Inferior parietal cortex (tissue), 1 donor: ENCODE measurements at regions not wholly inside any gene's neighbourhood (a gene's known extent, or its start where the extent isn't known, plus 50 kb on each side); places are given as distances from the start of the nearest gene placed in this dataset.
A peak's percentile ranks its signal among the peaks of the same experiment; 100 is the strongest.

Source experiments
- DNase-seq: peaks from one replicate; pipeline ENCODE4 v3.0.0-alpha.2; 2016; ENCODE audit errors: extremely low spot score

DNA sequence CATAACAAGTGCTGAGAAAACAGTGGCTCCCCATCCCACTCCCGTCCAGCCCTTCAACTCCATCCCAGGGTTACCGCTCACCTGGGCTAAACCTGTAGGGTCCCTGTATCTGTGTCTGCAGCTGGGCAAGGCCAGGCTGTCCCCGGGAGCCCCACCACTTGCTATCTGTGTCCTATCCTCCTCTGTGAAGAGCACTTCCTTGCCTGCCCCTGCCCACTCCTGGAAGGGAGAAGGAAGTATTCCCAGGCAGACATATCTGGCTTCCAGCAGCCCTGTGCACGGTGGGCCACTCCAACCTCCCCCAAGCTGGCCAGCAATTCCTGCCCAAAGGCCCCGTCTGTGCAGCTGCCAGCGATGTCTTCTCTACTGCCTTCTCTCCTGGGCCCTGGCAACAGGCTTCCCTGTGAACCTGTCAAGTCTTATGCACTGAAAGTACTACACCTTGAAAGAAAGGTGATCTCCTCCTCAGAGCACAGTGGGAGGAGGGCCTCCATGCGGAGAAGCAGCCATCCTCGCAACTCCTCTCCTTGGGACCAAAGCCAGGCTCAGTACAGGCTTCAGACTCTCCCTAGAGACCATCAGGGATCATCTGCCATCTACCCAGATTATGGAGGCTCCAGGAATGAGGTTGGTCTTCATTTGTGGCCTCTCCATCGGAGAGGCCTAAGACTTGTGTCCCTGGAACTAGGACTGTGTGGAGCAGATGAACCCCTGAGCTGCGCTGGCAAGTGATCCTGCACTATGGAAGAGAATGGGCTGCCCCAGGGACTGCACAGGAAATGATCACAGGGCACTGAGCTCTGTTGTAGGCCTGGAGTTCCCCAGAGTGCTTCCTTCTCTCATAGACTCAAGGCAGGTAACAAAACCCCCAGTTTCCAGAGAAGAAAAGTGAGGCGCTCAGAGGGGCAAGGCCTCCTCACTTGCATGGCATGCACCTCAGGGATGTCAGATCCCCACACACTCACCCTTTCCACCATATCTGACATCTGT lies 663.6 kb downstream of the BCL11B start:
- no peak for DNase-seq

DNA sequence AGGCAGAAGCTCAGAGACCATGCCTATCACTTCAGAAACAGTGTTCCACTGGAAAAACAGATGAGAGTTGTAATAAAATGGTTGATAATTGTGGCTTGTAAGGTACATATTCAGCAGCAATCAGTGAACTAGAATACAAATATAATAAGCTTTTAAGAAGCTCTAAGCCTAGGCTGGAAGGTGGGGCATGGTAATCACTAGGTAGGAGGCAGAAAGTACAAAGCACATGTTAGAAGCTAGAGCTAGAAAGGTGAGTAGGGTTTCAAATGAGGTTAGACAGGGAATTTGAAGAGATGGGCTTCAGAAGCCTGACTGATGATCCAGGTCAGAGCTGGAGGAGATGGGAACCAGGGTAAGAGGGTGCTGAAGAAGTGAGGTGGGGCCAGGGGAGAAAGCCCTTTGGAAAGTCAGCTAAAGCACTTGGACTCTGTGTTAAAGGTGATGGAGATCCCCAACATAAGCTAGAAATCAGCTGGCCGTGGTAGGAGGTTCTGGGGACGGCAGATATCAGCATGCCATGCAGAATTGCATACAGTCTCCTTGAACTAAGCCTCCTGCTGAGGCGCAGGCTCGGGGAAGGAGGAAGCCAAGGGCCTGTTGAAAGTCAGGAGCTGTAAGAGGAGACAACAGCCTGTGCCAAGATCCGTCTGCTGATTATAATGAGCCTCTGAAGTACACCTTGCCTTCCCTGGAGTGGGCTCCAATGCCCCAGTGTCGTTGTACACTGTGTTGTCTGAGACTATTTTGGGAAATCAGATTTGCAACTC lies 659.4 kb downstream of the BCL11B start:
- DNase-seq: no peak

GRCh38 chr14:98614741-98615140 lies 657.3 kb downstream of the BCL11B start:
- DNase-seq: no peak

- DNase-seq: no peak
Observed at GRCh38 chr14:98622208-98623051, 649.6 kb downstream of the BCL11B start.

DNA sequence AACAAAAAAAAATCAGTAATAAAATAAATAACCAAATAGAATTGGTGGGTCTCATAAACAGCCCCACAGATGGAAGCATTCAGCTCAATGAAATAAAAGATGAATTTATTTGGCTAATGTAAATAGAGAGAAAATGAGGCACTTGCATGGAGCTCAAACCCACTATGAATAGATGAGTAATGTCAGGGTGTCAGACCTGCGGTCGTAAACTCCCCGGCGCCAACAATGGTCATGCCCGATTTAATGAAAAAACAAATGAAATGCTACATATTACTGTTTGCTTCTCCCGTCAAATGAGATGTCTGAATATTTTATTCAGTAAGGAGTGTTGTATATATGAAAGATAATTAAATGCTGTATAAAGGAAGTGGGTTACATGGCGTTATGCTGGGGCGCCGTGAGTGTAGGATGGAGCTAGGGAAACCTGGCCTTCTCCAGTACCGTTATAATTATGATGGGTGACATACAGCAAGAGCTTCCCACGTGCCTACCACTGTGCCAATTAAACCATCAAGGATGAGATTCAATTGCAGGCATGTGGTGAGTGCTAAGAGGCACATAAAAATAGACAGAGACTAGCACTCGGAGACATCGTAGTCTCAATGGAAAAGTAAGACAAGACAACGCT lies 648.1 kb downstream of the BCL11B start:
- DNase-seq: no peak

GRCh38 chr14:98633380-98633779 lies 638.6 kb downstream of the BCL11B start:
- peak; percentile 84 for DNase-seq

GRCh38 chr14:98634043-98634820 lies 637.8 kb downstream of the BCL11B start:
- no peak for DNase-seq

DNA sequence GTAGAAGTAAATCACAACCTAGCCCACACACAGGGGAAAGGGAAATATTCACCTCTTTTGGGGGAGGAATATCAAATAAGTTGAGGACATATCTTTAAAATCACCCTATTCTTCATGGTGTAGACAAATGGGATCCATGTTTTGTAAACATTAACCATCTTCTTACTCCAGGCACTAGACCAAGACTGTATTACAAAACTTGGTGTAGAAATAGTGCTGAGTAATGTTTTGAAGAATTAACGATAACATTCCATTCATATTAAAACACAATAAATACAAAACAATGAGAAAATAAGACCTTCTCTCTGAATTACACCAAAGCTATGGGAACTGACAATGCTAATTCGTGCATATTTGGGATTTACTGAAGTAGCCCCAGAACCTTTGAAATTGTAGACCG lies 633.6 kb downstream of the BCL11B start:
- DNase-seq: no peak

DNA sequence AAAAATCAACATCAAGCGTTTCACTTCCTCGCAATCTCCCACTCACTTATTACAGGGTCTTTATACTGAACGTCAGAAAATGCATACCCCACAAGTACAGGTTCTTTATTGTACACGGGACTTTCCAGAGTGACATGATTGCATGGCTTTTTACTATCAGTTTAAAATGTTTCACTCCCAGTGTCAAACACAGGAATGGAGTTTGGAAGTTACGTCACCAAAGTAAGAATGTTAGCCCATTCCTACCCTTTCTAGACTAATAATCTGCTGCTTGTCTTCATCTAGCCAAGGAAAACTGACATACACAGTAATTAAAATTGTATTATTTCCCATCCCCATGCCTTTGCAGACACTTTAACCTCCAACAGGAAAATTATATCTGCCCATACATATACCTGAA lies 624.2 kb downstream of the BCL11B start:
- no peak for DNase-seq

DNA sequence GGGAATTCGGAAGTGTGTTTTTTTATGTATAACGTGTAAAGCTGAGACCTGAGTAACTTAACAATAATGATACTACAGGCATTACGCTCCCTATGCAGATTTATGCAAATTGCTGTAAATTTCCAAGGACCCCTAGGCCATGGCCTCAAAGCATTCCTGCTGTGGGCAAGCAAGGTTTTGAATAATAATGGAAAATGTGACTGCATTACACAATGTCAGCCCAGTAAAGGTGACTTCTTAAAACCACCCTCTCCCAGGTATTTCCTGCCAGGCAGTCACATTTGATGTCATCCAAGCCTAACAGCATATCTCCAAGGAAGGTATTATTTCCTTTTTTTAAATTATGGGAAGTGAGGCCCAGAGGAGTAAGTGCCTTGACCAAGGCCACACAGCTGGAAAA lies 621.0 kb downstream of the BCL11B start:
- no peak for DNase-seq

DNA sequence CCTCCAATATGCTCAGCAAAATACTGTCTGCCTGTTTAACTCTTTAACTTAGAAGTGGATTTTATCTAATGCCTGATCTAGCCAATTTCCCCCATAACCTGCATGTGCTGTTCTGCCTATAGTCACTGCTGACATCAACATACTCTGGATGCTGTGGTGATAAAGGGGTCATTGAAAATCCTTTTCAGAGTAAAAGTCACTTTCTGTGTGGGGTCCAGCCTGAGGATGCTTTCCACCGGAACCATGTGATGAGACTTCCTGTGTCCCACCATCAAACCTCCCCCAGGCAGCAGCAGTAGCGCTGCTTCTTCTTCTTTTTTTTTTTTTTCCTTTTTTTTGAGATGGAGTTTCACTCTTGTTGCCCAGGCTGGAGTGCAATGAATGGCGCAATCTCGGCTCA lies 607.0 kb downstream of the BCL11B start:
- no peak for DNase-seq

DNA sequence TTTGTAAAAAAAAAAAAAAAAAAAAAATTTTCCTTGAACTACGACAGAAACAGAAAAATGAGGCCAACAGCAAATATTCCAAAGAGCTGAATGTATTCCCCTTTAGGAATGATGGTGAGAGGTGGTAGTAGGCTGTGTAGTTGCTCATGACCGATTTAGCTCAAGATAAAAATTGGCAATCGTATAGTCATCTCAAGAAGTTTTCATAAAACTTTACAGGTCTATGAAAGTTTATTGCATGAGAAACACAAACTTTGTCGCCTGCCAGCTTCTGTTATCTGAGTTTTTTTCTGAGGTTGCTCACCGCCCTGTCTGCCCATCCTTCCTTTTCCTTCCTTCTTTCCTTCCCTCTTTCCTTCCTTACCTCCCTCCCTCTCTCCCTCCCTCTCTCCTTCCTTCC lies 605.5 kb downstream of the BCL11B start:
- no peak for DNase-seq

DNA sequence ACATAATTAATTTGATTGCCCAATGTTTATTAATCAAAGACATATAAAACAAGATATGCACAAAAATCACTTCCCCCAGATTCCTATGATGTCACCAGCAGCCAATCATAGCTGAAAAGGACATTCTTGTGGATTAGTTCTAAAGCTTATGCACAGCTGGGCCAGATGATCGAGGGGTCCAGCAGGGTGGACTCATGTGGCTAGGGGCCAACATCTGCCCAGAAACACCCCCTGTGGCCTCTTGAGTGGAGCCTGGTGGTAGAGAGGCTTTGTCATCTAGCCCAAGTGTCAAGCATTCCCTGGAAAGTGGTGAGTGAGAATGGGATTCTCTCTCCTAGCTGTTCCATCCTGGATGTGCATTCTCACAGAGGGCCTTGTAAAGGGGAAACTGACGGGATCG lies 590.0 kb downstream of the BCL11B start:
- no peak for DNase-seq

- no peak for DNase-seq
Observed at GRCh38 chr14:98682726-98683125, 589.3 kb downstream of the BCL11B start.

GRCh38 chr14:98684468-98684867 lies 587.5 kb downstream of the BCL11B start:
- DNase-seq: no peak

DNA sequence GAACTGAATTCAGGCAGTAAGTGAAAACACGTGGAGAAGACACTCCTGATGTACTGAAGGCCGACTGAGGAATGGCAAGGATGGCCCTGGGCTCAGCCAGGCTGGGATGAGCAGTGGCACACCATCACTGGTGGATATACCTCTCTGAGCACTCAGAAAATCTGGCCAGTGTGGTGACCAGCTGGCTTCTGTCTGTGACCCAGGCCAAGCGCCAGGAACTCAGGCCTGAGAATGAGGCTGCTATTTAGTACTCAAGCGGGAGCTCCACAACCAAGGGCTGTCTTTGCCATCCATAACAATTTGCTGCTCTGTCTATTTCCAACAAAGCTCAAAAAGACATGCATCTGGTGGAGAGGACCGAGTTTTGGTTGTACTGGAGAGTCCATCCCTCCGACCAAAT lies 586.3 kb downstream of the BCL11B start:
- DNase-seq: no peak

DNA sequence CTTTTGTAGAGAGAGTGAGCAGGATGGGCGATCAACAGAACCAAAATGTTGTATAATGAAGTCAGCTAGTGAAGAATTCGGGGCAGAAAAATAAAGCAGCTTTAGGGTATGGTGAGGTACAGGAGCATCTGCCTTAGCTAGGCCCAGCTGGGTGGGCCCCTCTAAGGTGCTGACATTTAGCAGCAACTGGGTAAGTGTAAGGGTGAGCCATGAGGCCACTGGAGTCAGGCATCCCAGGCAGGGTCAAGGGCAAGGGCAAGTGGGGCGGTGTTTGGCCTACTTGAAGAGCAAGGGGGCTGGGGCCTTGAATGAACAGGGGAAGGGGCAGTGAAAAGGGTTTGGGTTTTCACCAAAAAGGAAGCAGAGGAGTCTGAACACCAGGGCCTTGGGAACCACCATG lies 583.6 kb downstream of the BCL11B start:
- no peak for DNase-seq

DNA sequence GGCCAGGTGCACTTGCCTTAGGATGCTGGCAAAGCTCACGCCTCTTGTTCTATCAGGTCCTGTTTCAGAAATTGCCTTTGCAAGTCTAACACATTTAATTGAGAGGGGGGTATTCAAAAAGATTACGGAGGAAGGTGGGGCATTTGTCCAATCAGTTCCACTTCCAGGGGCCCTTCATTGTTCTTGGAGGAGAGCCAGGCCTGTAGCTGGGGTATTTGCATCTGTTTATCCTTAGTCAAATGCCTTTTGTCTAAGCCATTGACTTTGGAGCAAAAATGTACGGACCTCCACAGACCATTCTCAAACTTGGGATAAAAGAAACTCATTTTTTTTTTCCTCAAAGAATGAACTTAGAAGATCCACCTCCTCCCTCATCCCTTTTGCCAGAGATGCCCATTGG lies 582.0 kb downstream of the BCL11B start:
- DNase-seq: no peak

DNA sequence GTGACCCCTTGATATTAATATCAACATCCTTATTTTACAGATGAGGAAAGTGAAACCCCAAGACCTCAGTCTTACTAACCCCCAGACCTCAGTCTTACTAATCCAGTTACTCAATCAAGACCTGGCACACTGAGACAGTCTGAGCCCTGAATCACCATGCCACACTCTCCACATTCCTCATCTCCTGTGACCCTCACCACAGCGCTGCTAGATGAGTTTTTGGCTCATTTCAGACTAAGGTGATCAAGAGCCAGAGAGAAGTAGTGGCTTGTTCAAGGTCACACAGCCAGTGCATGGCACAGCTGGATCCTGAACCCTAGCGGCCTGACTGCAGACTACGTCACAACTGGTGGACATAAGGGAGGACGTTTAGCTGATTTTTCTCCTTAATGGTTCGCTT lies 579.2 kb downstream of the BCL11B start:
- DNase-seq: no peak

- no peak for DNase-seq
Observed at GRCh38 chr14:98694541-98694940, 577.5 kb downstream of the BCL11B start.

DNA sequence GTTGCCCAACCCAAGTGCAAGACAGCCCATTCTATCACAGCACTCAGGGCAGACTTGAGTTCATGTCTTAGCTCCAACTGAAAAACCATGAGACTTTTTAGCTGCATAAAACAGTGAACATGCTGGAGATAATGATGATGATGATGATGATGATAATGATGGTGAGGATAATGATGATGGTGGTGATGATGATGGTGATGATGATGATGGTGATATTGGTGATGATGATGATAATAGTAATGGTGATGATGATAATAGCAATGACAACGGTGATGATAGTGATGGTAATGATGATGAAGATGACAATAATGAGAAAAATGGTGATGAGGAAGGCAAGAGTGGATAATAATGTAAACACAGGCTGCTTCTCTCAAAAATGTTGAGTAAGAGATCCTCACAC lies 576.2 kb downstream of the BCL11B start:
- DNase-seq: no peak
